ENCODE measurements at regions not wholly inside any gene's neighbourhood (a gene's known extent, or its start where the extent isn't known, plus 50 kb on each side); places are given as distances from the start of the nearest gene placed in this dataset.

DNA sequence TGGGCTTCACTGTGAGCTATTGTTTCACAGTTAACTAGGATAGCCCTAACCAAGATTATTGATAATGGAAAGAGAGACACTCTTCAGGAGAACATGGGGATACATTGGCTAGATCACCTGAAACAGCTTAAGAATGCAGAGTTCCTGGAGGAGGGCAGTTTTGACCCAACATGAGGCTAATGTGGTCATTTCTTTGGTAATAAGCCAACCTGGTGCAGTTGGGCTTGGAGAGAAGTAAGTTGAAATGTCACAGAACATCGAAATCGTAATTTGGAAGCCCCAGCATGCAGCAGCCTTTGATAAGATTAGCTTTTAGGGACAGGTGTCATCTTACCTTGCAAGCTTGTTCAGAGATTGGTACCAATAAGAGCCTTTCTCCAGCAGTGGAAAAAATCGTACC lies 556.6 kb upstream of the GOT2 start:
- POLR2A ChIA-PET = no interaction called here
- DNase-seq (ENCODE audit: extremely low read depth in 1 of 4, low spot score in 3 of 4) (no peak), FAIRE-seq (no peak), ATAC-seq (no peak)
- no peaks in the 10 kb centered on the region for H3K27me3 ChIP-seq (ENCODE audit: control insufficient read depth in 2 of 2, insufficient read depth in 2 of 2, low read length in 2 of 2)
- no peak overlapping the region for H3K4me3 ChIP-seq
- whole genome bisulfite sequencing (ENCODE audit: insufficient coverage, low coverage, missing lambda C conversion rate) = 0% methylated on average over 3 of the region's 3 CpGs
- H3K79me2 ChIP-seq (ENCODE audit: control insufficient read depth, insufficient read depth, low read length) = no peaks in the 10 kb centered on the region
- no peaks in the 10 kb centered on the region for H3K9me1 ChIP-seq (ENCODE audit: control insufficient read depth, insufficient read depth, low read length)
- no peak overlapping the region for H2AFZ ChIP-seq (ENCODE audit: low read depth, low read length)
- no peaks in the 10 kb centered on the region; the same call in 1 of the 2 replicates for H3K9me3 ChIP-seq (replicated peaks; ENCODE audit: control insufficient read depth, insufficient read depth, low read depth, low read length)
- intact Hi-C loops (cut with micrococcal nuclease) (no loop called here), in situ Hi-C loops (cut with MboI) (no loop called here)
- BruUV-seq (replicated peaks) = no TSS peak
- no peak overlapping the region for H3K4me2 ChIP-seq (ENCODE audit: insufficient read depth, low read length)
- no peak for TF ChIP-seq PPARD (CRISPR knock-in tag; IDR thresholded peaks at IDR 0.05)
- TF ChIP-seq ZNF445 (CRISPR knock-in tag; IDR thresholded peaks at IDR 0.05; ENCODE audit: low read depth) = no peak
- H3K9ac ChIP-seq (ENCODE audit: insufficient read depth in 1 of 2, low read depth in 2 of 2, low read length in 2 of 2) = no peak overlapping the region
- no peaks in the 10 kb centered on the region for H3K4me1 ChIP-seq (replicated peaks in 1 of 2; ENCODE audit: control insufficient read depth in 2 of 2, insufficient read depth in 2 of 2, low read length in 2 of 2)
- no peaks in the 10 kb centered on the region for H4K20me1 ChIP-seq (replicated peaks; ENCODE audit: control insufficient read depth, insufficient read depth, low read length)
- CTCF ChIA-PET (ENCODE audit: low intra/inter-chr PET ratio) = no interaction called here
- no peak overlapping the region for H3K27ac ChIP-seq (ENCODE audit: extremely low read depth, low read depth, low read length)
- no peaks in the 10 kb centered on the region for H3K36me3 ChIP-seq (ENCODE audit: control insufficient read depth, insufficient read depth, low read length)

DNA sequence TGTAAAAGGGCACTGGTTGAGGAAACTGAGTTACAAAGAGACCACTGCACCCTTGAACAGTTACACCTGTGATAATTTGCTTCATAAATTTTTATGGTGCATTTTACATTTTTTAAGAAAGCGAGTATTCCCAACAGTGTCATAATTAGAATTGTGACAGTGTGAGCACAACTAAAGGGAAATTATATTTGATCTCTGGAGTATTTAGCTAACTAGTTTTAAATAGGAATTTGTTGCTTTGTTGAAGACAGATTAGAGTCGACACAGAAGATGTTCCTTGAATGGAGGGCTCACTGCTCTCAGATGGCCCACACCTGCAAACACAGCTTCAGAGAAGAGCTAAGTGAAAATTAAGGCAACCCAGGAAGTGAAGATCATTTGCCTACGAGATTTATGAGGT lies 555.0 kb upstream of the GOT2 start:
- Histone ChIP-seq H3K27ac (ENCODE audit: extremely low read depth, low read depth, low read length) (no peak overlapping the region), H3K9me1 (ENCODE audit: control insufficient read depth, insufficient read depth, low read length) (no peaks in the 10 kb centered on the region), H3K27me3 (ENCODE audit: control insufficient read depth in 2 of 2, insufficient read depth in 2 of 2, low read length in 2 of 2) (no peaks in the 10 kb centered on the region), H3K4me3 (no peak overlapping the region), H3K36me3 (ENCODE audit: control insufficient read depth, insufficient read depth, low read length) (no peaks in the 10 kb centered on the region), H3K9me3 (replicated peaks; ENCODE audit: control insufficient read depth, insufficient read depth, low read depth, low read length) (no peaks in the 10 kb centered on the region; the same call in 1 of the 2 replicates), H3K4me1 (replicated peaks in 1 of 2; ENCODE audit: control insufficient read depth in 2 of 2, insufficient read depth in 2 of 2, low read length in 2 of 2) (no peaks in the 10 kb centered on the region), H3K4me2 (ENCODE audit: insufficient read depth, low read length) (no peak overlapping the region), H2AFZ (ENCODE audit: low read depth, low read length) (no peak overlapping the region), H4K20me1 (replicated peaks; ENCODE audit: control insufficient read depth, insufficient read depth, low read length) (no peaks in the 10 kb centered on the region), H3K9ac (ENCODE audit: insufficient read depth in 1 of 2, low read depth in 2 of 2, low read length in 2 of 2) (no peak overlapping the region), H3K79me2 (ENCODE audit: control insufficient read depth, insufficient read depth, low read length) (no peaks in the 10 kb centered on the region)
- WGBS (ENCODE audit: insufficient coverage, low coverage, missing lambda C conversion rate) = 0% methylated on average over 3 of the region's 3 CpGs
- intact Hi-C loops (cut with micrococcal nuclease) = no loop called here
- BruUV-seq (replicated peaks) = no TSS peak
- ChIA-PET CTCF (ENCODE audit: low intra/inter-chr PET ratio) (no interaction called here), POLR2A (no interaction called here)
- no peak for ATAC-seq
- in situ Hi-C loops (cut with MboI) = no loop called here
- no peak for FAIRE-seq
- no peak for DNase-seq (ENCODE audit: extremely low read depth in 1 of 4, low spot score in 3 of 4)
- no peak for TF ChIP-seq SMAD4 (CRISPR knock-in tag; conservative IDR thresholded peaks at IDR 0.05)
- TF ChIP-seq, protein P1, sequence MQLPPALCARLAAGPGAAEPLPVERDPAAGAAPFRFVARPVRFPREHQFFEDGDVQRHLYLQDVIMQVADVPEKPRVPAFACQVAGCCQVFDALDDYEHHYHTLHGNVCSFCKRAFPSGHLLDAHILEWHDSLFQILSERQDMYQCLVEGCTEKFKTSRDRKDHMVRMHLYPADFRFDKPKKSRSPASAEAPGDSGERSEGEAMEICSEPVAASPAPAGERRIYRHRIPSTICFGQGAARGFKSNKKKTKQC (CRISPR knock-in tag; IDR thresholded peaks at IDR 0.05) = no peak
- TF ChIP-seq PRPF4 (IDR thresholded peaks at IDR 0.05; ENCODE audit: insufficient read depth, low read depth, low read length, poor library complexity, severe bottlenecking) = no peak
- TF ChIP-seq, protein P2, sequence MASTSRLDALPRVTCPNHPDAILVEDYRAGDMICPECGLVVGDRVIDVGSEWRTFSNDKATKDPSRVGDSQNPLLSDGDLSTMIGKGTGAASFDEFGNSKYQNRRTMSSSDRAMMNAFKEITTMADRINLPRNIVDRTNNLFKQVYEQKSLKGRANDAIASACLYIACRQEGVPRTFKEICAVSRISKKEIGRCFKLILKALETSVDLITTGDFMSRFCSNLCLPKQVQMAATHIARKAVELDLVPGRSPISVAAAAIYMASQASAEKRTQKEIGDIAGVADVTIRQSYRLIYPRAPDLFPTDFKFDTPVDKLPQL (IDR thresholded peaks at IDR 0.05; ENCODE audit: extremely low read depth, insufficient read length) = no peak
- no peak for TF ChIP-seq TAF1 (IDR thresholded peaks at IDR 0.05; ENCODE audit: control insufficient read depth, extremely low read depth, insufficient read depth, low read length, severe bottlenecking)
- TF ChIP-seq, protein P3, sequence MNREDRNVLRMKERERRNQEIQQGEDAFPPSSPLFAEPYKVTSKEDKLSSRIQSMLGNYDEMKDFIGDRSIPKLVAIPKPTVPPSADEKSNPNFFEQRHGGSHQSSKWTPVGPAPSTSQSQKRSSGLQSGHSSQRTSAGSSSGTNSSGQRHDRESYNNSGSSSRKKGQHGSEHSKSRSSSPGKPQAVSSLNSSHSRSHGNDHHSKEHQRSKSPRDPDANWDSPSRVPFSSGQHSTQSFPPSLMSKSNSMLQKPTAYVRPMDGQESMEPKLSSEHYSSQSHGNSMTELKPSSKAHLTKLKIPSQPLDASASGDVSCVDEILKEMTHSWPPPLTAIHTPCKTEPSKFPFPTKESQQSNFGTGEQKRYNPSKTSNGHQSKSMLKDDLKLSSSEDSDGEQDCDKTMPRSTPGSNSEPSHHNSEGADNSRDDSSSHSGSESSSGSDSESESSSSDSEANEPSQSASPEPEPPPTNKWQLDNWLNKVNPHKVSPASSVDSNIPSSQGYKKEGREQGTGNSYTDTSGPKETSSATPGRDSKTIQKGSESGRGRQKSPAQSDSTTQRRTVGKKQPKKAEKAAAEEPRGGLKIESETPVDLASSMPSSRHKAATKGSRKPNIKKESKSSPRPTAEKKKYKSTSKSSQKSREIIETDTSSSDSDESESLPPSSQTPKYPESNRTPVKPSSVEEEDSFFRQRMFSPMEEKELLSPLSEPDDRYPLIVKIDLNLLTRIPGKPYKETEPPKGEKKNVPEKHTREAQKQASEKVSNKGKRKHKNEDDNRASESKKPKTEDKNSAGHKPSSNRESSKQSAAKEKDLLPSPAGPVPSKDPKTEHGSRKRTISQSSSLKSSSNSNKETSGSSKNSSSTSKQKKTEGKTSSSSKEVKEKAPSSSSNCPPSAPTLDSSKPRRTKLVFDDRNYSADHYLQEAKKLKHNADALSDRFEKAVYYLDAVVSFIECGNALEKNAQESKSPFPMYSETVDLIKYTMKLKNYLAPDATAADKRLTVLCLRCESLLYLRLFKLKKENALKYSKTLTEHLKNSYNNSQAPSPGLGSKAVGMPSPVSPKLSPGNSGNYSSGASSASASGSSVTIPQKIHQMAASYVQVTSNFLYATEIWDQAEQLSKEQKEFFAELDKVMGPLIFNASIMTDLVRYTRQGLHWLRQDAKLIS (CRISPR knock-in tag; IDR thresholded peaks at IDR 0.05) = no peak
- TF ChIP-seq, protein P4, sequence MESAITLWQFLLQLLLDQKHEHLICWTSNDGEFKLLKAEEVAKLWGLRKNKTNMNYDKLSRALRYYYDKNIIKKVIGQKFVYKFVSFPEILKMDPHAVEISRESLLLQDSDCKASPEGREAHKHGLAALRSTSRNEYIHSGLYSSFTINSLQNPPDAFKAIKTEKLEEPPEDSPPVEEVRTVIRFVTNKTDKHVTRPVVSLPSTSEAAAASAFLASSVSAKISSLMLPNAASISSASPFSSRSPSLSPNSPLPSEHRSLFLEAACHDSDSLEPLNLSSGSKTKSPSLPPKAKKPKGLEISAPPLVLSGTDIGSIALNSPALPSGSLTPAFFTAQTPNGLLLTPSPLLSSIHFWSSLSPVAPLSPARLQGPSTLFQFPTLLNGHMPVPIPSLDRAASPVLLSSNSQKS (CRISPR knock-in tag; IDR thresholded peaks at IDR 0.05) = no peak
- TF ChIP-seq ZNF324 (CRISPR knock-in tag; IDR thresholded peaks at IDR 0.05) = no peak
